SK-N-SH treated with all-trans-retinoic acid at 6 μM for 48 hours (cell line): ENCODE measurements at regions not wholly inside any gene's neighbourhood (a gene's known extent, or its start where the extent isn't known, plus 50 kb on each side); places are given as distances from the start of the nearest gene placed in this dataset.

Experiments
- RARB ChIP-seq: fragments of 250-450 bp; sonication (Bioruptor Pico); IDR thresholded peaks from 2 replicates; pipeline ENCODE4 v1.8.0; 2021; ENCODE audit warnings: mild to moderate bottlenecking, moderate library complexity
- TCF4 ChIP-seq: fragments of 250-450 bp; sonication (Bioruptor Pico); IDR thresholded peaks from 2 replicates; pipeline ENCODE4 v1.8.0; 2021; ENCODE audit warnings: mild to moderate bottlenecking, moderate library complexity, borderline replicate concordance
- ZNF565 ChIP-seq: fragments of 450-650 bp; formaldehyde crosslinking; conservative IDR thresholded peaks from 2 replicates; pipeline ENCODE4 v1.5.0; 2020; ENCODE audit warnings: low read depth, mild to moderate bottlenecking, moderate library complexity
- TF ChIP-seq, protein P1 (sequence below): fragments of 250-450 bp; sonication (Bioruptor Pico); IDR thresholded peaks from 2 replicates; pipeline ENCODE4 v1.8.0; 2020; ENCODE audit warnings: mild to moderate bottlenecking, moderate library complexity, borderline replicate concordance

DNA sequence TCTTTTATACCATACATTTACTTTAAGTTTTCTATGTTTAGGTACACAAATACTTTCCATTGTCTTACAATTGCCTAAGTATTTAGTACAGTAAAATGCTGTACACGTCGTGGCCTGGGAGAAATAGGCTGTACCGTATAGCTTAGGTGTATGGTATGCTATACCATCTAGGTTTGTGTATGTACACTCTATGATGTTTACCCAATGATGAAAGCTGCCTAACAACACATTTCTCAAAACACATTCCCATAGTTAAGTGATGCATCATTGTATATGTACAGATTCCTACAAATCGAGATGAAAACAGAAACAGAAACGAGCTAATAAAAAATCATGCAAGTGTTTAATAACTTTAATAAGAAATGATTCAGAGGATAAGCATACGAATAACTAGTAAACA lies 51.6 kb downstream of the SPANXA2 start:
- TF ChIP-seq, protein P1, sequence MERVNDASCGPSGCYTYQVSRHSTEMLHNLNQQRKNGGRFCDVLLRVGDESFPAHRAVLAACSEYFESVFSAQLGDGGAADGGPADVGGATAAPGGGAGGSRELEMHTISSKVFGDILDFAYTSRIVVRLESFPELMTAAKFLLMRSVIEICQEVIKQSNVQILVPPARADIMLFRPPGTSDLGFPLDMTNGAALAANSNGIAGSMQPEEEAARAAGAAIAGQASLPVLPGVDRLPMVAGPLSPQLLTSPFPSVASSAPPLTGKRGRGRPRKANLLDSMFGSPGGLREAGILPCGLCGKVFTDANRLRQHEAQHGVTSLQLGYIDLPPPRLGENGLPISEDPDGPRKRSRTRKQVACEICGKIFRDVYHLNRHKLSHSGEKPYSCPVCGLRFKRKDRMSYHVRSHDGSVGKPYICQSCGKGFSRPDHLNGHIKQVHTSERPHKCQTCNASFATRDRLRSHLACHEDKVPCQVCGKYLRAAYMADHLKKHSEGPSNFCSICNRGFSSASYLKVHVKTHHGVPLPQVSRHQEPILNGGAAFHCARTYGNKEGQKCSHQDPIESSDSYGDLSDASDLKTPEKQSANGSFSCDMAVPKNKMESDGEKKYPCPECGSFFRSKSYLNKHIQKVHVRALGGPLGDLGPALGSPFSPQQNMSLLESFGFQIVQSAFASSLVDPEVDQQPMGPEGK = no peak
- TF ChIP-seq RARB (CRISPR knock-in tag) (no peak), TCF4 (CRISPR knock-in tag) (no peak), ZNF565 (CRISPR knock-in tag) (no peak)
